Activated CD4-positive, alpha-beta memory T cell treated with anti-CD3 and anti-CD28 coated beads for 36 hours (primary cell): ENCODE measurements at regions not wholly inside any gene's neighbourhood (a gene's known extent, or its start where the extent isn't known, plus 50 kb on each side); places are given as distances from the start of the nearest gene placed in this dataset.

Experiments
- CTCF ChIA-PET: fragments of 350-600 bp; sonication (Branson Sonifier 250); formaldehyde crosslinking; loops from one replicate; lab custom pipeline; 2021; ENCODE audit warnings: antibody characterized with exemption, inconsistent platforms; lab: Charles Lee
- POLR2A ChIA-PET: fragments of 350-600 bp; sonication (Branson Sonifier 250); formaldehyde crosslinking; loops from one replicate; lab custom pipeline; 2021; ENCODE audit warnings: antibody characterized with exemption; lab: Charles Lee
- DNase-seq: peaks from one replicate; pipeline ENCODE4 v3.0.0-alpha.2; 2020
- H3K27ac Mint-ChIP-seq: one replicate; pipeline ENCODE4 v1.8.0; 2021; ENCODE audit warnings: mixed read lengths
- H3K27me3 Mint-ChIP-seq: one replicate; pipeline ENCODE4 v1.8.0; 2021; ENCODE audit warnings: mixed read lengths
- H3K36me3 Mint-ChIP-seq: one replicate; pipeline ENCODE4 v1.8.0; 2021; ENCODE audit warnings: mixed read lengths
- H3K4me1 Mint-ChIP-seq: one replicate; pipeline ENCODE4 v1.8.0; 2021; ENCODE audit warnings: low read depth, mixed read lengths
- H3K4me3 Mint-ChIP-seq: one replicate; pipeline ENCODE4 v1.8.0; 2021; ENCODE audit warnings: mild to moderate bottlenecking, mixed read lengths
- H3K9me3 Mint-ChIP-seq: one replicate; pipeline ENCODE4 v1.8.0; 2021; ENCODE audit warnings: mixed read lengths
- intact Hi-C: fragments of 100-400 bp; cut with micrococcal nuclease; formaldehyde crosslinking; loops from one replicate; pipeline ENCODE4 v1.15.1; 2023

- H3K4me1 Mint-ChIP-seq: no peaks in the 10 kb centered on the region
- no peaks in the 10 kb centered on the region for H3K9me3 Mint-ChIP-seq
- intact Hi-C loops: no loop called here
- H3K27ac Mint-ChIP-seq: no peak overlapping the region
- H3K36me3 Mint-ChIP-seq: no peaks in the 10 kb centered on the region
- ChIA-PET CTCF (interaction anchor here (1.6 kb wide), 1 partner anchor 60 kb away, joined by 4 read pairs; no protein-coding TSS in a partner anchor), POLR2A (interaction anchor here (0.8 kb wide), 1 partner anchor 11 kb away, joined by 3 read pairs; no protein-coding TSS in a partner anchor)
- no peak for DNase-seq
- H3K4me3 Mint-ChIP-seq: no peak overlapping the region
- no peaks in the 10 kb centered on the region for H3K27me3 Mint-ChIP-seq
These were observed 180.6 kb upstream of the ZFP64 start for GRCh38 chr20:52372169-52372568.

- intact Hi-C loops: no loop called here
- Mint-ChIP-seq H3K27me3 (no peaks in the 10 kb centered on the region), H3K36me3 (no peaks in the 10 kb centered on the region), H3K9me3 (no peaks in the 10 kb centered on the region), H3K27ac (no peak overlapping the region), H3K4me3 (no peak overlapping the region), H3K4me1 (peaks cover 8% of the 10 kb centered on the region)
- no peak for DNase-seq
- ChIA-PET POLR2A (no interaction called here), CTCF (interaction anchor here (0.6 kb wide), 1 partner anchor 416 kb away, joined by 3 read pairs; no protein-coding TSS in a partner anchor)
These were observed 174.1 kb upstream of the ZFP64 start for GRCh38 chr20:52365688-52366087.

- H3K4me1 Mint-ChIP-seq: peaks cover 8% of the 10 kb centered on the region
- no peak overlapping the region for H3K27ac Mint-ChIP-seq
- no peak for DNase-seq
- ChIA-PET POLR2A (no interaction called here), CTCF (interaction anchor here (1.4 kb wide), 1 partner anchor 14 kb away, joined by 3 read pairs; no protein-coding TSS in a partner anchor)
- no peaks in the 10 kb centered on the region for H3K36me3 Mint-ChIP-seq
- intact Hi-C loops: no loop called here
- no peaks in the 10 kb centered on the region for H3K9me3 Mint-ChIP-seq
- peaks cover 4% of the 10 kb centered on the region for H3K27me3 Mint-ChIP-seq
- H3K4me3 Mint-ChIP-seq: no peak overlapping the region
These were observed 172.8 kb upstream of the ZFP64 start for GRCh38 chr20:52364405-52364804.

GRCh38 chr20:52361650-52362049 is 170.1 kb upstream of the ZFP64 start:
- no peak overlapping the region for H3K27ac Mint-ChIP-seq
- H3K36me3 Mint-ChIP-seq: no peaks in the 10 kb centered on the region
- H3K9me3 Mint-ChIP-seq: peaks cover under 1% of the 10 kb centered on the region
- ChIA-PET CTCF (no interaction called here), POLR2A (no interaction called here)
- no peak overlapping the region for H3K4me3 Mint-ChIP-seq
- H3K27me3 Mint-ChIP-seq: peaks cover 4% of the 10 kb centered on the region
- peaks cover 8% of the 10 kb centered on the region for H3K4me1 Mint-ChIP-seq
- intact Hi-C loops: no loop called here
- DNase-seq: no peak

- intact Hi-C loops: no loop called here
- POLR2A ChIA-PET: no interaction called here
- peaks cover 11% of the 10 kb centered on the region for H3K9me3 Mint-ChIP-seq
- CTCF ChIA-PET: no interaction called here
- H3K27ac Mint-ChIP-seq: no peak overlapping the region
- no peak overlapping the region for H3K4me3 Mint-ChIP-seq
- H3K27me3 Mint-ChIP-seq: no peaks in the 10 kb centered on the region
- H3K4me1 Mint-ChIP-seq: peaks cover 3% of the 10 kb centered on the region
- no peaks in the 10 kb centered on the region for H3K36me3 Mint-ChIP-seq
- DNase-seq: no peak
These were observed 158.2 kb upstream of the ZFP64 start for GRCh38 chr20:52349806-52350205.

- no peak overlapping the region for H3K27ac Mint-ChIP-seq
- H3K4me1 Mint-ChIP-seq: peaks cover 3% of the 10 kb centered on the region
- intact Hi-C loops: no loop called here
- H3K9me3 Mint-ChIP-seq: peaks cover 8% of the 10 kb centered on the region
- H3K36me3 Mint-ChIP-seq: no peaks in the 10 kb centered on the region
- ChIA-PET CTCF (interaction anchor here (0.8 kb wide), 1 partner anchor 216 kb away, joined by 5 read pairs; no protein-coding TSS in a partner anchor), POLR2A (interaction anchor here (1.3 kb wide), 1 partner anchor 20 kb away, joined by 3 read pairs; no protein-coding TSS in a partner anchor)
- no peaks in the 10 kb centered on the region for H3K27me3 Mint-ChIP-seq
- H3K4me3 Mint-ChIP-seq: no peak overlapping the region
- no peak for DNase-seq
These were observed 156.9 kb upstream of the ZFP64 start for GRCh38 chr20:52348434-52348833.

GRCh38 chr20:52346797-52347196 is 155.2 kb upstream of the ZFP64 start:
- Mint-ChIP-seq H3K27ac (no peak overlapping the region), H3K4me1 (peaks cover 3% of the 10 kb centered on the region), H3K4me3 (no peak overlapping the region), H3K36me3 (no peaks in the 10 kb centered on the region), H3K27me3 (no peaks in the 10 kb centered on the region), H3K9me3 (peaks cover 5% of the 10 kb centered on the region)
- intact Hi-C loops: no loop called here
- ChIA-PET CTCF (no interaction called here), POLR2A (interaction anchor here (0.6 kb wide), 1 partner anchor 129 kb away, joined by 4 read pairs; no protein-coding TSS in a partner anchor)
- DNase-seq: no peak

- H3K9me3 Mint-ChIP-seq: no peaks in the 10 kb centered on the region
- no peaks in the 10 kb centered on the region for H3K4me1 Mint-ChIP-seq
- no peak overlapping the region for H3K27ac Mint-ChIP-seq
- no peaks in the 10 kb centered on the region for H3K36me3 Mint-ChIP-seq
- no peaks in the 10 kb centered on the region for H3K27me3 Mint-ChIP-seq
- no peak overlapping the region for H3K4me3 Mint-ChIP-seq
- CTCF ChIA-PET: no interaction called here
- POLR2A ChIA-PET: interaction anchor here (0.5 kb wide), 1 partner anchor 78 kb away, joined by 4 read pairs; no protein-coding TSS in a partner anchor
- intact Hi-C loops: no loop called here
- DNase-seq: no peak
These were observed 151.3 kb upstream of the ZFP64 start for GRCh38 chr20:52342913-52343312.

GRCh38 chr20:52340036-52340634 is 148.6 kb upstream of the ZFP64 start:
- Mint-ChIP-seq H3K9me3 (no peaks in the 10 kb centered on the region), H3K27me3 (no peaks in the 10 kb centered on the region), H3K4me3 (no peak overlapping the region), H3K36me3 (no peaks in the 10 kb centered on the region), H3K4me1 (no peaks in the 10 kb centered on the region), H3K27ac (no peak overlapping the region)
- ChIA-PET CTCF (no interaction called here), POLR2A (no interaction called here)
- no peak for DNase-seq
- intact Hi-C loops: no loop called here

- Mint-ChIP-seq H3K36me3 (no peaks in the 10 kb centered on the region), H3K4me3 (no peak overlapping the region), H3K27ac (no peak overlapping the region), H3K9me3 (no peaks in the 10 kb centered on the region), H3K4me1 (no peaks in the 10 kb centered on the region), H3K27me3 (peaks cover 2% of the 10 kb centered on the region)
- POLR2A ChIA-PET: no interaction called here
- CTCF ChIA-PET: no interaction called here
- DNase-seq: no peak
- intact Hi-C loops: no loop called here
These were observed 141.2 kb upstream of the ZFP64 start for GRCh38 chr20:52332649-52333250.

- no peak overlapping the region for H3K4me3 Mint-ChIP-seq
- no peak for DNase-seq
- CTCF ChIA-PET: no interaction called here
These were observed 140.7 kb upstream of the ZFP64 start for GRCh38 chr20:52332230-52332629.

GRCh38 chr20:52331655-52332054 is 140.1 kb upstream of the ZFP64 start:
- Mint-ChIP-seq H3K9me3 (no peaks in the 10 kb centered on the region), H3K27me3 (peaks cover 2% of the 10 kb centered on the region), H3K36me3 (no peaks in the 10 kb centered on the region), H3K4me3 (no peak overlapping the region), H3K4me1 (no peaks in the 10 kb centered on the region), H3K27ac (no peak overlapping the region)
- ChIA-PET CTCF (interaction anchor here (1.0 kb wide), 1 partner anchor 20 kb away, joined by 3 read pairs; no protein-coding TSS in a partner anchor), POLR2A (interaction anchor here (1.0 kb wide), 1 partner anchor 72 kb away, joined by 3 read pairs; no protein-coding TSS in a partner anchor)
- no peak for DNase-seq
- intact Hi-C loops: no loop called here

More at GRCh38 chr20:52332230-52332629, 140.7 kb upstream of the ZFP64 start:
- Mint-ChIP-seq H3K27me3 (peaks cover 2% of the 10 kb centered on the region), H3K9me3 (no peaks in the 10 kb centered on the region), H3K36me3 (no peaks in the 10 kb centered on the region), H3K27ac (no peak overlapping the region), H3K4me1 (no peaks in the 10 kb centered on the region)
- intact Hi-C loops: no loop called here
- POLR2A ChIA-PET: no interaction called here
